Mesodermal cell (in vitro differentiated cells): ENCODE measurements at regions not wholly inside any gene's neighbourhood (a gene's known extent, or its start where the extent isn't known, plus 50 kb on each side); places are given as distances from the start of the nearest gene placed in this dataset.
"Not testable (repeated sequence)": the region's sequence is repeated elsewhere in the genome, so short reads cannot be mapped to it uniquely, and the experiment has no call there.

Experiments
- H3K27ac ChIP-seq: 2 replicates; pipeline ENCODE4 v1.7.0; 2013; ENCODE audit warnings: mild to moderate bottlenecking, low read depth, low read length, moderate library complexity; ENCODE audit not compliant: severe bottlenecking
- H3K36me3 ChIP-seq: 2 replicates; pipeline ENCODE4 v1.7.1; 2013; ENCODE audit warnings: mild to moderate bottlenecking, low read length, moderate library complexity; ENCODE audit not compliant: control insufficient read depth, insufficient read depth
- H3K4me1 ChIP-seq: one replicate; pipeline ENCODE4 v1.7.1; 2013; ENCODE audit warnings: mild to moderate bottlenecking, low read length; ENCODE audit not compliant: insufficient read depth, control insufficient read depth, poor library complexity, severe bottlenecking
- H3K4me3 ChIP-seq: 2 replicates; pipeline ENCODE4 v1.7.0; 2013; ENCODE audit warnings: low read length, control low read depth, mild to moderate bottlenecking; ENCODE audit not compliant: insufficient read depth, poor library complexity, severe bottlenecking; ENCODE audit errors: extremely low read depth
- H3K9me3 ChIP-seq: 2 replicates; pipeline ENCODE4 v1.7.1; 2013; ENCODE audit warnings: mild to moderate bottlenecking, low read length, moderate library complexity; ENCODE audit not compliant: control insufficient read depth
- WGBS, 2 experiments: methylation state at CpG; one replicate each; pipeline ENCODE4 v1.1.5; 2013; ENCODE audit warnings: missing lambda C conversion rate in 2 of 2; ENCODE audit not compliant: insufficient coverage in 2 of 2; 5-methylcytosine and 5-hydroxymethylcytosine counted together

DNA sequence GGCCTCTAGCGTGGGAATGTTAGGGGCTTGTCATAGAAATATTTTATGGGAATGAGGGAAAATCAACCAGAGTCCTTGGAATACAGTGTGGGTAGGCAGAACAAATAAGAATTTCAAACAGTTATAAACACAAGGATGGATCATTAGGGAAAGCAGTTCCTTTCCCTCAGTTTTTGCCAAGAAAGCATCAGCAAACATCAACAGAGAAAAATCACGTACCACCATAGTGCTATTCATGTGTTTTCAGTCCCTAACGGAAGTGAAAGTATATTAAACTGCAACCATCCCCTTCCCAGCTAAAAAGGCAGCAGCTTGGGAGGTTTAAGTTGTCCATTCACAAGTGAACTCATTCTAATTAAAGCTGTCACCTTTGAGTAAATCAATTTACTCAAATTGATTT is 334.4 kb upstream of the PCDH18 start:
- Histone ChIP-seq H3K9me3 (no peaks in the 10 kb centered on the region), H3K4me1 (no peaks in the 10 kb centered on the region), H3K36me3 (no peaks in the 10 kb centered on the region), H3K4me3 (no peak overlapping the region), H3K27ac (no peak overlapping the region)
- WGBS, 2 experiments = 88 to 90% methylated on average over 1 to 2 of the region's 3 CpGs

DNA sequence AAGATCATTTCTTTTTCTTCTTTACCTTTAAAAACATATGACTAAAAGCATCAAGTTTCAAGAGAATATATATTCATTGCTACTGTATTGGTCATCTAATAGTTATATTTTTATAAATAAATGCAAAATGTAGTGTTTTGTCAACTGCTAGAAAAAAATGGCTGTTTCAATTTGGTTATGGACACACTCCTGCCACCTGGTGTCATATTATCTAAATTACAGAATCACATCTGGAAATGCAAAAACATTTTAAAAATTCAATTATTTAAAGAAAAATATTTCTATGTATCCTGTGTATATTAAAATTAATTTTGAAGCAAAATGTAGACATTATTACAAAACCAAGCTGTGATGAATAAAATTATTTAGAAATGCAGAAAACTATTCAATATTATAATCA is 329.4 kb upstream of the PCDH18 start:
- no peaks in the 10 kb centered on the region for H3K9me3 ChIP-seq
- H3K27ac ChIP-seq = no peak overlapping the region
- no peaks in the 10 kb centered on the region for H3K4me1 ChIP-seq
- no peaks in the 10 kb centered on the region for H3K36me3 ChIP-seq
- H3K4me3 ChIP-seq = no peak overlapping the region

- H3K4me1 ChIP-seq = no peaks in the 10 kb centered on the region
- H3K27ac ChIP-seq = no peak overlapping the region
- peaks cover 3% of the 10 kb centered on the region for H3K9me3 ChIP-seq
- 94% methylated on average over 15 to 18 of the region's 29 CpGs for WGBS, 2 experiments
- H3K4me3 ChIP-seq = no peak overlapping the region
- no peaks in the 10 kb centered on the region for H3K36me3 ChIP-seq
Measured at GRCh38 chr4:137853424-137853823, 321.1 kb upstream of the PCDH18 start.

- H3K36me3 ChIP-seq = no peaks in the 10 kb centered on the region
- no peak overlapping the region for H3K4me3 ChIP-seq
- 83% methylated on average over 1 of the region's 2 CpGs; no CpG with 5 or more reads in 1 of the 2 experiments for WGBS, 2 experiments
- H3K4me1 ChIP-seq = no peaks in the 10 kb centered on the region
- no peak overlapping the region for H3K27ac ChIP-seq
- H3K9me3 ChIP-seq = peaks cover 3% of the 10 kb centered on the region
Measured at GRCh38 chr4:137852326-137852725, 320.0 kb upstream of the PCDH18 start.

GRCh38 chr4:137851435-137851834 is 319.1 kb upstream of the PCDH18 start:
- Histone ChIP-seq H3K36me3 (no peaks in the 10 kb centered on the region), H3K27ac (no peak overlapping the region), H3K9me3 (peaks cover 3% of the 10 kb centered on the region), H3K4me1 (no peaks in the 10 kb centered on the region), H3K4me3 (no peak overlapping the region)
- no CpG with 5 or more reads among the region's 2 CpGs for WGBS, 2 experiments

DNA sequence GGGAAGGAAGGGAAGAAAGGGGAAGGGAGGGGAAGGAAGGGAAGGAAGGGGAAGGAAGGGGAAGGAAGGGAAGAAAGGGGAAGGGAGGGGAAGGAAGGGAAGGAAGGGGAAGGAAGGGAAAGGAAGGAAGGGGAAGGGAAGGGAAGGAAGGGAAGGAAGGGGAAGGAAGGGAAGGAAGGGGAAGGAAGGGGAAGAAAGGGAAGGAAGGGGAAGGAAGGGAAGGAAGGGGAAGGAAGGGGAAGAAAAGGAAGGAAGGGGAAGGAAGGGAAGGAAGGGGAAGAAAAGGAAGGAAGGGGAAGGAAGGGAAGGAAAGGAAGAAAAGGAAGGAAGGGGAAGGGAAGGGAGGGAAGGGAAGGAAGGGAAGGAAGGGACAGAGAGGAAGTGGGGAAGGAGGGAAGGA is 295.7 kb upstream of the PCDH18 start:
- H3K9me3 ChIP-seq = peaks cover 12% of the 10 kb centered on the region
- not testable (repeated sequence) for H3K4me3 ChIP-seq, H3K36me3 ChIP-seq, H3K4me1 ChIP-seq, H3K27ac ChIP-seq

DNA sequence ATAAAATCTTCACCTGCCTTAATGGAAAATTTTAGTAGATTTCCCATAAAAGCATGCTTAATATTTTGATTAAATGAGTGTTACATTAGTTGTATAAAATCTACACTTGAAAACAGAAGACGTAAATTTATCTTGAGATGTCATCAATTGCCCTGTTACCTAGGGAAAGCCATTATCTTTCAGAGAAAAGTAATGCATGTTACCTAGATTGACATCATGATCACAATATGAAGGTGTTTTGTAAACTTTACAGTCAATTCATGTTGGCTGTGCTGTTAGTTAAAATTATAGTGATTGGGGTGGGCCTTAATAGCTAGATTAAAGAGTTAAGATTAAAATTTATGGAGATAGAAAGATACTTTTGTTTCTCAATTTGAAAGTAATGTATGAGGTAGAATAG is 293.2 kb upstream of the PCDH18 start:
- no CpG with 5 or more reads among the region's 1 CpG for WGBS, 2 experiments
- H3K36me3 ChIP-seq = no peaks in the 10 kb centered on the region
- peaks cover 8% of the 10 kb centered on the region for H3K9me3 ChIP-seq
- H3K27ac ChIP-seq = no peak overlapping the region
- H3K4me3 ChIP-seq = no peak overlapping the region
- H3K4me1 ChIP-seq = no peaks in the 10 kb centered on the region

GRCh38 chr4:137823007-137823406 is 290.7 kb upstream of the PCDH18 start:
- Histone ChIP-seq H3K27ac (no peak overlapping the region), H3K4me3 (no peak overlapping the region), H3K36me3 (no peaks in the 10 kb centered on the region), H3K4me1 (no peaks in the 10 kb centered on the region), H3K9me3 (no peaks in the 10 kb centered on the region)
- 100% methylated on average over 1 of the region's 2 CpGs; no CpG with 5 or more reads in 1 of the 2 experiments for WGBS, 2 experiments

DNA sequence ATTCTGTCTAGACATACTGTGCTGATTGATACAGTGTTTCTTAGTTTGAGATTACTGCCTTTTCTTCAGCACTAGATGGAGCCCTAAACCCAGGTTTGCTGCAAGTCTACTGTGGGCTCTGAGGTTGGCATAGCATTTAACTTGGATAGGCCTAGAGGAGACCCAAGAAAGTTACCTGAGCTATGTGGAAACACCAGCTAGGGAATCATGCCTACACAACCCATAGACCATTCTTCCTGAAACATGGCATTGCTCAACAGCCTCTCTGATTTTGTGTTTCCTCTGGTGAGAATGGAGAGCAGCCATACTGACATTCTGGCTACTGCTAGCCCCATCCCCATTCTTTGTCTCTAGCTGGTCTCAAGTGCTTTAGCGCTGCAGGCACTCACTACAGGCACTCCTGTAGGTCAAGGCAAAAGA is 287.7 kb upstream of the PCDH18 start:
- H3K36me3 ChIP-seq = no peaks in the 10 kb centered on the region
- H3K4me3 ChIP-seq = no peak overlapping the region
- WGBS, 2 experiments = no CpG with 5 or more reads among the region's 1 CpG
- H3K27ac ChIP-seq = no peak overlapping the region
- no peaks in the 10 kb centered on the region for H3K4me1 ChIP-seq
- no peaks in the 10 kb centered on the region for H3K9me3 ChIP-seq

DNA sequence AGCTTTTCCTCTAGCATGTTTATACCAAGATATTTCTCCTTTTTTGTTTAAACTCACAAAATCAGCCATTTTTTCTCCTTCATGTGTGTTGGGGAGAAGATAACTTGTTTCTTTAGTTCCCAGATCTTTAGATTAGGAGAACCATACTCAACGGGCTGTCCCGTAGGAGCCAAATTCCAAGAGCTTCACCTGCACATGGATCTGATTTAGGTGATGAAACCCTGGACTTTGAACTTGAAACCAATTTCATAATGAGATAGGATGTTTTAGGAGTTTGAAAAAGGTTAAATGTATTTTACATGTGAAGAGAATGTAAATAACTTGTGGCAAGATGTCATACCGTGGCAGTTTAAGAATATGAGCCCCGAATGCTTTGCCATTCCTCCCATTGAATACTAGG is 280.0 kb upstream of the PCDH18 start:
- no peaks in the 10 kb centered on the region for H3K36me3 ChIP-seq
- no peaks in the 10 kb centered on the region for H3K9me3 ChIP-seq
- no peak overlapping the region for H3K27ac ChIP-seq
- H3K4me1 ChIP-seq = no peaks in the 10 kb centered on the region
- H3K4me3 ChIP-seq = no peak overlapping the region
- WGBS, 2 experiments = 92 to 93% methylated on average over 4 of the region's 4 CpGs

DNA sequence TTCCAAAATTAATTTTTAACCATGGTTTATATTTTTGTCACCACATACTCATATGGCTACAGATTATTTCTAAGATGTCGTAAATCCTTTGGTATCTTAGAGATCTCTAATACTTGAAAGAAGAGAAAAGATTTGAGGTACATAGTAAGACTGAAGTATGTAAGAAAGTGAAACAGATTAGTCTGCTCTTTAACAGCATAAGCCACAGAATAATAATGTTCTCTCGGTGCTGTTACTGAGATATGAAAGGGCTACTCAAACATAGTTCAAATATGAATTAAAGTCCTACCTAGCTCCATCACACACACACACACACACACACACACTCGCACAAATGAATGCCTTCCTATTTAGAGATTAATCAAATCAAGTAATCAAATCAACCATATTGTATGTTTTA is 274.1 kb upstream of the PCDH18 start:
- Histone ChIP-seq H3K27ac (no peak overlapping the region), H3K4me3 (no peak overlapping the region), H3K36me3 (no peaks in the 10 kb centered on the region), H3K9me3 (no peaks in the 10 kb centered on the region), H3K4me1 (no peaks in the 10 kb centered on the region)
- WGBS, 2 experiments = no CpG with 5 or more reads among the region's 3 CpGs
